DMS 273 (cell line): ENCODE measurements at regions not wholly inside any gene's neighbourhood (a gene's known extent, or its start where the extent isn't known, plus 50 kb on each side); places are given as distances from the start of the nearest gene placed in this dataset.

ENCODE experiments used
- DNase-seq: peaks from one replicate; lab custom pipeline; 2025; ENCODE audit not compliant: unreplicated experiment; lab: John Stamatoyannopoulos, UW

GRCh38 chr2:46239175-46239846 lies 57.9 kb upstream of the EPAS1 start:
- no peak for DNase-seq

GRCh38 chr2:46239847-46240181 lies 57.4 kb upstream of the EPAS1 start:
- no peak for DNase-seq

GRCh38 chr2:46241344-46241743 lies 55.9 kb upstream of the EPAS1 start:
- DNase-seq, result peak; percentile 76

- no peak for DNase-seq
Observed at GRCh38 chr2:46245869-46246268, 51.3 kb upstream of the EPAS1 start.

- peak; percentile 44 for DNase-seq
Observed at GRCh38 chr2:46246790-46247189, 50.4 kb upstream of the EPAS1 start.
